COLO668 (cell line): ENCODE measurements at regions not wholly inside any gene's neighbourhood (a gene's known extent, or its start where the extent isn't known, plus 50 kb on each side); places are given as distances from the start of the nearest gene placed in this dataset.

Experiments used
- DNase-seq: peaks from one replicate; lab custom pipeline; 2025; ENCODE audit not compliant: unreplicated experiment; lab: John Stamatoyannopoulos, UW

GRCh38 chr11:91263496-91264365, 960.9 kb upstream of the FAT3 start:
- DNase-seq, result no peak

DNA sequence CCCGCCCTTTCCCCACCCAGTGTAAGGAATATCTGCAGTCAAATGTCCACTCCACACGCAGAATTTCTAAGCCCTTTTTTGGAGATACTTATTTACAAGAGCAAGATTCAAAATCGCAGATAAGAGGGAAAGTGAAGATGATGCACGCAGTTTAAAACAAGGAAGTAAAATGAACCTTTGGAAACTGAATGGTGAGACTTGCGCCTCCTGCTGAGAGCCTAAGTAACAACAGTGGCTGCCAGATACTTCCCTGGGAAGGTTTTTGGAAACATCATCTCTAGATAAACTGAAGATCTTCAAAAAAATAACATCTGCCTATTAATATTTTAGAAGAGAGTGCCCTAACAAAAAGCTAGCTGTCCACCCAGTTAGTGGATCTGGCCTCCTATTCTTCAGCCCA, 963.1 kb upstream of the FAT3 start:
- no peak for DNase-seq

GRCh38 chr11:91258876-91259275, 965.7 kb upstream of the FAT3 start:
- DNase-seq, result no peak

GRCh38 chr11:91257667-91258066, 967.0 kb upstream of the FAT3 start:
- no peak for DNase-seq

DNA sequence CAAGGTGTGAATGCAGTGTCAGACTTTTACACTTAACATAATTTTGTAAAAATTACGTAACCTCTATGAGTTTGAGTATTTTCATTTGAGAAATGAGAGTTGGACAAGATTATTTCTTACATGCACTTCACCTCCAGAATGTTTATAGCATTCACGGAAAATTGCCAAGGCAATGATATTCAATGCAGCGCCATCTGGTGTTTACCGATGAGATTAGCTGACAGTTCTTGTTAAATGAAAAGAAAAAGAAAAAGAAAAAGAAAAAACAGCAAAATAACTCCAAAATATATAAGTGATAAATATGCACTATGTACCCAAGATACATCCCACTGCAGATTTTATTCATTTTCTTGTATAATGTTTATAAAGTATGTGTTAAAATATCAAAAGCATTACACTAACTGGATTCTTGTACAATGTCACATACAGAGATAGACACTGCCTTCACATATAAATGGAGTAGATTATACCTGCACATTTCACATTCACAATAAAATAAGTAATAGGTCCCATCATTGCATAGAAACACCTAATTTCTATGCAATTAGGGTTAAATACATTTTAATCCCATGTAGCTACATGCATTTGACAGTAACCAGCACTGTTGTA, 976.3 kb upstream of the FAT3 start:
- DNase-seq, result peak; percentile 18

DNA sequence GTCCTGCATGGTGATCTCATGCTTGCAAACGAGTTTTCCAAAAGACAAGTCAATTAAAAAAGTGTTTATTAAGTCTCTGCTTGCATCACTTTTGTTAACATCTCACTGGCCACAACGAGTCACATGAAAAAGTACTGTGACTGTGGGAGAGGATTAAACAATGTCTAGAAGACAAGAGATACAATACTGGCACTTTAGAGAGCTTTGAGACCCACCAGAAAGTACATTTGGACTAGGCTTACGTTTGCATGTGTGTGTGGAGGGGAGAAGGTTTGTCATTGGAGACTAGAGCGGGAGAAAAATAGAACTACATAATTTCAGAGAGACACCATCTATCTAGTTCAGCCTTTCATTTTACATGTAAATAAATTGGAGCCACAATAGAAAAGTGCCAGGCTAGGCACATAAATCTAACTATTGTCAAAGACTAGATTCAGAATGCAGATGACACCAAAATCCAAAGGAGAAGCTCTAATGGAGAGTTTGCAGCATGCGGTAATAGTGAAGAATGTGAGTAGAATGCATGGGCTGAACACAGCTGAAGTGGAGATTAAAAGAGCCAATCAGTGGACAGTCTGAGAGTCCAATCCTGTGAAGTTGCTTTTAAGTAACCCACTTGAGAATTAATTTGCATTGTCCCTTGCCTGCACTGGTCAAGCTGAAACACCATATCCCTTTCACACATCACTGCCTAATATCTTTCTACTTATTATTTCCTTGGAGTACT, 977.4 kb upstream of the FAT3 start:
- DNase-seq, result no peak

GRCh38 chr11:91244912-91245311, 979.7 kb upstream of the FAT3 start:
- DNase-seq, result no peak

GRCh38 chr11:91243630-91244029, 981.0 kb upstream of the FAT3 start:
- no peak for DNase-seq

GRCh38 chr11:91243051-91243450, 981.6 kb upstream of the FAT3 start:
- no peak for DNase-seq

GRCh38 chr11:91241226-91241625, 983.4 kb upstream of the FAT3 start:
- DNase-seq, result no peak

DNA sequence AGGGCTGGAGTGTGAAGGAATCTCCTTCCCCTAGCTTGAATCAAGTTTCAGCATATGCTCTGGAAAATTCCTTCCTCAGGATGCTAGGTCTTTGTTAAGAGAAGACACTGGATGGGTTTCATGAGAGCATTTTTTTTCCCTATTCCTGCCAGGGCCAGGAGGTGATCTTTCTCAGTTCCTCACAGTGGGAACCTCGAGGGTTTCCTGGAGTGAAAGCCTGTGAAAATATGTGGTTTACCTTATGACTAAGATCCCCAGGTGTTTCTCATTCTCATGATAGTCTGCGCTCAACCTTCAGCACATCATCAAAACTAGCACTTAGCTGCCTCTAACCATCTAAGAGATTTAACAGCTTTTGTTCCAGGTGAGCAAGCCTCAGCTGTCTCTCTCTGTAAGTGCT, 985.3 kb upstream of the FAT3 start:
- no peak for DNase-seq

GRCh38 chr11:91231226-91231625, 993.4 kb upstream of the FAT3 start:
- no peak for DNase-seq

GRCh38 chr11:91230647-91231046, 994.0 kb upstream of the FAT3 start:
- no peak for DNase-seq

DNA sequence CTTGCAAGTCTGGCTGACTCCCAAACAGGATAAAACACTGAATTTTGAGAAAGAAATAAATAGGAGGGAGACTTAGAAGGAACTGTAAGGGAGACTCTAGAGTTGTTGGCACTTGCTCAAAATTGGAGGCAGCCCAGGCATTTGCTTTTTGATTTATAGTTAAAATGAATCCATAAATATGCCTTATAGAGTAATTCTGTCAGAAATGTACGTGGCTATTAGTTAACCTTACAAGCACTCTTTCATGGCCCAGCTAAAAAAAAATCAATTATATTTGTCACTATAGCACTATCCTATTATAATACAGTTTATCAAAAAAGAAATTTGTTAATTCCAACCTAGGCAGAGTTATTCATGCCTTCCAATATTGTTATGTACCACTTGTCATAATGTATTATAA, 1000.0 kb upstream of the CHORDC1 start:
- DNase-seq, result no peak

DNA sequence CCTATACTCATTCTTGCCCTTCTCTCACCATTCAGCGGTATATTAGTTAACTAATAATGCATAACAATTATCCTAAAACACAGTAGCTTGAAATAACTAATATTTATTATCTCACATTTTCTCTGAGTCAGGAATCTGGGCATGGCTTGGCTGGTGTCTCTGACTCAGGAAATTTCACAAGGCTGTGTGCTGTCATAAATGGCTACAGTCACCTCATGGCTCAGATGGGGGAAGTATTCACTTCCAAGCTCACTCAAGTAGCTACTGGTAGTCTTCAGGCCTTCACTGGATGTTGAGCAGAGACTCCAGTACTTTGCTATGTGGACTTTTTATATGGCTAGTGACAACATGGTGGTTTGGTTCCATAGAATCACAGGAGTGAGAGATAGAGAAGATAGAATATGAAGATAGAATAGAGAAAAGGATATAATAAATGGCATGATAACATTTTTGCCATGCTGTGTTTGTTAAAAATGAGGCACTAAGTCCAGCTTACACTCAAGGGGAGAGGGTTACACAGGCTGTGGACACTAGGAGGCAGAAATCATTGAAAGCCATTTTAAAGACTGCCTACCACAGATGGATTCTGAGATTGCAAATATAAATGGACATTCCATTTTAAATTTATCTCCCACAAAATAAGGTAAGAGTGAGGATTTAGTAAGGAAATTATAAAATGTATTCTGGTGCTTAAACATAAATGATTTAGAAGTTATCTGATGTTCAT, 997.8 kb upstream of the CHORDC1 start:
- DNase-seq, result no peak

GRCh38 chr11:91219535-91219934, 996.7 kb upstream of the CHORDC1 start:
- DNase-seq, result no peak

- DNase-seq, result no peak
Measured at GRCh38 chr11:91209751-91210150, 986.9 kb upstream of the CHORDC1 start.

DNA sequence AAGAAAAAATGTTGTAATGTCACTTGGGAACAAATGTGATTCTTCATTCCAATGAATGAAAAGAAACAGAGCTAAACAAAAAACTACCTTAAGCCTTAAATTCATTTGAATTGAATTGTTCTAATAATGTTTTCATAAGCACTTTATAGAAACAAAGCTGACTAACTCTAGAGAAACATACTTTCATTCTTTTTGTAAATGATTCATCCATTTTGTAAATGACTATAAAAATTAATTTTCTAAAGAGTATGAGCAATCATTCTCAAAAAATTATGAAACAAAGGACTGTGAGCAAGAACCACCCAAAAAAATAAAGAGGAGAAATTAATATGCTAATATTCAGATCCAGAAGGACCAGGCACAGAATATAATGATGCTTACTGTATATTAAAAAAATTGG, 986.5 kb upstream of the CHORDC1 start:
- no peak for DNase-seq

GRCh38 chr11:91199866-91200265, 977.0 kb upstream of the CHORDC1 start:
- DNase-seq, result no peak

- no peak for DNase-seq
Measured at GRCh38 chr11:91194546-91194945, 971.7 kb upstream of the CHORDC1 start.

- DNase-seq, result no peak
Measured at GRCh38 chr11:91188484-91188883, 965.6 kb upstream of the CHORDC1 start.
